GM18499 (cell line): ENCODE measurements at regions not wholly inside any gene's neighbourhood (a gene's known extent, or its start where the extent isn't known, plus 50 kb on each side); places are given as distances from the start of the nearest gene placed in this dataset.

Experiments
- ATAC-seq: cut with Tn5 transposase; IDR thresholded peaks from one replicate; pipeline ENCODE4 v1.9.1; 2021; ENCODE audit warnings: moderate number of reproducible peaks; ENCODE audit not compliant: insufficient read depth, unreplicated experiment

GRCh38 chr1:81144240-81144825, 656.4 kb upstream of the ADGRL2 start:
- ATAC-seq = no peak

- no peak for ATAC-seq
These were observed 658.5 kb upstream of the ADGRL2 start for GRCh38 chr1:81142099-81142826.

- no peak for ATAC-seq
These were observed 665.2 kb upstream of the ADGRL2 start for GRCh38 chr1:81135524-81135923.

DNA sequence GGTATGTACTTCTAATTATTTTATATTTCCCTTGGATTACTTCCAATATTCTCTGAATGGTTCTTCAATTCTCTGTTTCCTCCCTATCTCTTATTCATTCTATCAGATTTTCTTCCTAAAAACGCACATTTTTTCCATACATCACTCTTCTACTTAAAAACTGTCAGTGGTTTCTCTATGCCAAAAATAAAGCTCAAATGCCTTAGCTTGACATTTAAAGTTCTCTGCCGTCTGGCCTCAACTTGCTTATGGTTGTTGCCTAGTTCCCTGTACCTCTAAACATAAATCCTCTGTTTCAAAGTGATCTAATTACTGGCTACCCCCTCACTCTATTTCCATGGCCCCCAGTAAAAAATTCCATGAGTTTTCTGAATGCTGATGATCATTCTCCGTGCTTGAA, 671.0 kb upstream of the ADGRL2 start:
- no peak for ATAC-seq

GRCh38 chr1:81129366-81129765, 671.4 kb upstream of the ADGRL2 start:
- no peak for ATAC-seq

DNA sequence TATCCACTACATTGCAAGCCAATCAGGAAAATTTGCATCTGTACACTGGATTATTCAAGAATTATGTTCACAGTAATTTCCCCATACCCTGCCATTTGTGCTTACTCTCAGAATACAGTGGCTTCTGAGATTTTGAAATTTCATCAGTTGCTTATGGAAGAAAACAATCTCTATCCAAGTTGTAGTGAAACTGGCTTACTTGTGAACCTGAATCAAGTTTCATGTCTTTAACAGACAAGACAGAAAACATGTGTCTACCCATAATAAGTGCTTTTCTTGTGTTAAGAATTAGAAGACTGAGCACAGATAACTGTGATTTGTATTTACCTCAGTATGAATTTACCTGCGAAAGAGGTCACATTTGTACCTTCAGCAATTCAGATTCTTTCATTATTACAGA, 672.7 kb upstream of the ADGRL2 start:
- no peak for ATAC-seq

- no peak for ATAC-seq
These were observed 673.6 kb upstream of the ADGRL2 start for GRCh38 chr1:81126989-81127581.

DNA sequence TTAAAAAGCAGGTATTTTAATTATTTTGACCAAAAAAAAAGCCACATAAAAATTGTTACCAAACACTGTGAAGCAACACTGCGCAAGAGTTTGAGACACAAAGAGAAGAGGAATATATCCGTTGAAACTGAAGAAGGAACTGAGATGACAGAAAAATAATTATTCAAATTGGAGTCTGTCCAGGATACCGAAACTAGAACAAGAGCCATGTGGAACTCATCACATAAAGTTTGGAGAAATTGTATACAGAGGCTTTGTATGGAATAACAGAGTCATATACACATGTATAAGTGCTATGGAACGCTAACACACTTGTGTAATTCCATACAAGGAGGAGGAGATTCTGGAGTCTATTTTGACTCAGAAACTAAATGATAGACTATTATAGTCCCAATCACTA, 675.1 kb upstream of the ADGRL2 start:
- no peak for ATAC-seq

- ATAC-seq = no peak
These were observed 679.4 kb upstream of the ADGRL2 start for GRCh38 chr1:81121306-81121705.

GRCh38 chr1:81119319-81119718, 681.4 kb upstream of the ADGRL2 start:
- no peak for ATAC-seq

- no peak for ATAC-seq
These were observed 682.2 kb upstream of the ADGRL2 start for GRCh38 chr1:81118550-81118949.

DNA sequence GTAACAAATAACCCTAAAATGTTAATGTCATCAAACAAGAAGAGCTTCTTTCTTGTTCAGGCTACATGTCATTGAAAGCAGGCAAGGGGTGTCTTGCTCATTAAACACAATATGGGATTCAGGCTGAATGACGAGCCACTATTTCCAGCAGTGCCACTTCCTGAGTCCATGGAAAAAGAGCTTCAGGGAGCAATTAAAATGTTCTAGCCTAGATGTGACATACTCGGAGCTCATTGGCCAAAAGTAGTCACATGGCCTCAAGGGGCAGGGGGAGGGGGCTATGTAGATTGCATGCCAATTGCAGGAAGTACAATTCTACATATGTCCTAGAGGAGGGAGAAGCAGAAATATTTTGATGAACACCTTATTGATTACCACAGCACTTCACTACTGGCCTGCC, 685.3 kb upstream of the ADGRL2 start:
- no peak for ATAC-seq

- no peak for ATAC-seq
These were observed 686.5 kb upstream of the ADGRL2 start for GRCh38 chr1:81114191-81114590.

DNA sequence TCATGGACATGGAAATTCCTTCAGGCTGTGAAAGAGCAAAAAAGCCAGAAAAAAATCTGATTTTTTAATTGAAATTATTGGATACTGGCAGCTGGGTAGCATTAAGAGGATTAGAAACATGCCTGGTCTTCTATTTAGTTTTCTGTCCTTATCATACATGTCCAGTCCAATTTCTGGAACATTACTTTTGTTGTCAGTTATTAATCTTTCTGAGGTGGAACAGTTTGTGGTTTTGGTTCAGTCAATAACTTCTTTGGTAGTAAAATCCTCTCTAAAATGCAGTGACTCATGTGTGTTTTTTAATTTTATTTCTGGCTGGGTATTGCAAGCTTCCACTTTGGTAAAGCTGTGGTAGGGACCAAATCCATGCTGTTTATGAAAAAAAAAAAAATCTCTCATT, 687.0 kb upstream of the ADGRL2 start:
- no peak for ATAC-seq

DNA sequence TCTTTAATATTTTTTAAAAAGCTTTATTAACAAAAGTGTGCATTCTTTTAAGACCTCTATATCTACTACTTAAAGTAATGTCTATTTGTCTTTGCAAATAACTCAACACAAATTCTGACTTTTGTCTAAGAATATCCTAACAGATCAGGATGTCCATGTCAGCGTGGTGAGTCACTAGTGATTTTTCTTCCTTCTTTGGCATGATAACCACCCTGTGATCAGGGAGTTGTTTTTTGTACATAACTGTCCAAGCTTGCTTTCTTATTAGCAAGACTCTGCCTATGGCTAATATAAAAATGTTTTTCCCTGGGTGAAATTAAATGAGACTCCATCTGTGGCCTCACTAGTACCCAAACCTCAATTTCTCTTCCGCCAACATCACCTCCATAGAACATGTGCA, 688.9 kb upstream of the ADGRL2 start:
- no peak for ATAC-seq

- ATAC-seq = no peak
These were observed 691.7 kb upstream of the ADGRL2 start for GRCh38 chr1:81109038-81109437.

DNA sequence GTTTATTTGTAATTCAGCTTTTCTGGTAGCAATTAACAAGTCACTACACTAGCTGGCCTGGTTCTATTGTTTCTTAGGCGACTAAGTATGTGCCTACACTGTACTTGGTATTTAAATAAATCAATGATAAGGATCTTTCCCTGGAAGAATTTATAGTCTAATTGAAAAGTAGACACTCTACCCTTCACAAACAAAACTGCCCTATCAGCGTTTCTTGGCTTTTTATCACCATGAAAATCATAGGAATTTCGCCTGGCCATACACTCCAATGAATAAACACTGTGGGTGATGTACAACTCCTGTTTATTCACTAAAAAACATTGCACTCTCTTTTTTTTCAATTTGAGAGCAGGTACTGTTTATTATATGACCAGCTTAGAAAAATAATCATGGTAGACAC, 702.9 kb upstream of the ADGRL2 start:
- no peak for ATAC-seq

DNA sequence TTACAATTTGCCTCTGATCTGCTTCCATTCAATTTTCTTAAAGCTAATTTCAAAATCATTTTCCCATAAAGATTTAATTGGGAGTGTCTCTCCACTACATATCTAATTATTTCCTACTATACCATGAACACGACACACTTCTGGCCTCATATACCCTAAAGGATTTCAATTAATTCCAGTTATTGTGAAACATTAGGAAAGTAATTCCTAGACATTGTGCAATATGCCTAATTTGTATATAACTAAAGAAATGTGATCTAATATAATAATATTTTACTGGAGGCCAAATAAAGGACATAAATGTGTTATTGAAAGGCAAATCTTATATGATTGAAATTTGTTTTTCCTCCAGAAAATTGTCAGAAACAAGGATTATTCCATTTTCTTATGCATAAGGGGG, 727.2 kb upstream of the ADGRL2 start:
- no peak for ATAC-seq

- no peak for ATAC-seq
These were observed 728.6 kb upstream of the ADGRL2 start for GRCh38 chr1:81071969-81072753.

GRCh38 chr1:81071072-81071858, 729.5 kb upstream of the ADGRL2 start:
- no peak for ATAC-seq
